Upper lobe of left lung (tissue), 4 donors: ENCODE measurements at regions not wholly inside any gene's neighbourhood (a gene's known extent, or its start where the extent isn't known, plus 50 kb on each side); places are given as distances from the start of the nearest gene placed in this dataset.

Experiments
- CTCF ChIP-seq, 6 experiments: fragments of 450-650 bp in 4 of 6; fragments of 200-600 bp in 2 of 6; sonication (generic) in 2 of 6; IDR thresholded peaks; one replicate each; pipeline ENCODE4 v1.5.1; 2016 to 2019; ENCODE audit warnings: antibody characterized with exemption in 6 of 6
- POLR2A ChIP-seq, 4 donors: fragments of 450-650 bp; IDR thresholded peaks; one replicate each; pipeline ENCODE4 v1.5.1; 2016 to 2017; ENCODE audit warnings: antibody characterized with exemption in 4 of 4, mild to moderate bottlenecking in 2 of 4

GRCh38 chr5:25160891-25161290 lies 516.1 kb upstream of the CDH10 start:
- TF ChIP-seq CTCF (IDR thresholded peaks at IDR 0.05) = no peak
- TF ChIP-seq POLR2A (IDR thresholded peaks at IDR 0.05) = no peak
